DOHH2 (cell line): ENCODE measurements at regions not wholly inside any gene's neighbourhood (a gene's known extent, or its start where the extent isn't known, plus 50 kb on each side); places are given as distances from the start of the nearest gene placed in this dataset.

Source experiments
- H3F3A ChIP-seq: fragments of 200-600 bp; sonication (generic), shearing (Covaris generic); 2 replicates; pipeline ENCODE4 v1.6.0; 2016; ENCODE audit warnings: antibody characterized with exemption, mild to moderate bottlenecking; ENCODE audit not compliant: control insufficient read depth, insufficient read depth
- H3K27ac ChIP-seq: fragments of 200-600 bp; sonication (generic); 2 replicates; pipeline ENCODE4 v1.5.1; 2014; ENCODE audit warnings: low read depth, mild to moderate bottlenecking, low read length, moderate library complexity
- H3K27me3 ChIP-seq: fragments of 200-600 bp; sonication (generic); 2 replicates; pipeline ENCODE4 v1.6.1; 2014; ENCODE audit warnings: mild to moderate bottlenecking, low read length, mixed read lengths; ENCODE audit not compliant: control insufficient read depth
- H3K36me3 ChIP-seq: fragments of 200-600 bp; sonication (generic); 2 replicates; pipeline ENCODE4 v1.6.1; 2014; ENCODE audit warnings: mild to moderate bottlenecking, low read length, moderate library complexity, mixed read lengths; ENCODE audit not compliant: control insufficient read depth
- H3K4me1 ChIP-seq: fragments of 200-600 bp; sonication (generic); 2 replicates; pipeline ENCODE4 v1.6.1; 2014; ENCODE audit warnings: mild to moderate bottlenecking, low read length, mixed read lengths; ENCODE audit not compliant: control insufficient read depth
- H3K4me2 ChIP-seq: fragments of 200-600 bp; sonication (generic); 2 replicates; pipeline ENCODE4 v1.6.0; 2014; ENCODE audit warnings: mild to moderate bottlenecking, low read length, moderate library complexity
- H3K4me3 ChIP-seq: fragments of 200-600 bp; sonication (generic); 2 replicates; pipeline ENCODE4 v1.5.1; 2014; ENCODE audit warnings: mild to moderate bottlenecking, low read length, mixed read lengths
- H3K79me2 ChIP-seq: fragments of 200-600 bp; sonication (generic); 2 replicates; pipeline ENCODE4 v1.6.1; 2014; ENCODE audit warnings: mild to moderate bottlenecking, low read length, mixed read lengths; ENCODE audit not compliant: control insufficient read depth
- H3K9me2 ChIP-seq: fragments of 200-600 bp; sonication (generic); replicated peaks from 2 replicates; pipeline ENCODE4 v1.6.1; 2014; ENCODE audit warnings: mild to moderate bottlenecking, low read length, mixed read lengths; ENCODE audit not compliant: control insufficient read depth
- H3K9me3 ChIP-seq: fragments of 200-600 bp; sonication (generic); 2 replicates; pipeline ENCODE4 v1.6.1; 2014; ENCODE audit warnings: antibody characterized with exemption, low read length, mixed read lengths; ENCODE audit not compliant: control insufficient read depth, insufficient read depth
- H4K20me1 ChIP-seq: fragments of 200-600 bp; sonication (generic); 2 replicates; pipeline ENCODE4 v1.6.0; 2014; ENCODE audit warnings: low read depth, mild to moderate bottlenecking, antibody characterized with exemption, low read length, moderate library complexity; ENCODE audit not compliant: control insufficient read depth, insufficient read depth
- EZH2phosphoT487 ChIP-seq: fragments of 200-600 bp; sonication (generic); IDR thresholded peaks from 2 replicates; pipeline ENCODE4 v1.6.1; 2017; ENCODE audit warnings: borderline replicate concordance, mild to moderate bottlenecking, antibody characterized with exemption, low read length, moderate library complexity, mixed read lengths
- TF ChIP-seq, protein P1 (sequence below): fragments of 200-600 bp; sonication (generic); IDR thresholded peaks from one replicate; pipeline ENCODE4 v1.5.1; 2014; ENCODE audit warnings: antibody characterized with exemption, mild to moderate bottlenecking, low read depth, low read length; ENCODE audit not compliant: poor library complexity, severe bottlenecking

DNA sequence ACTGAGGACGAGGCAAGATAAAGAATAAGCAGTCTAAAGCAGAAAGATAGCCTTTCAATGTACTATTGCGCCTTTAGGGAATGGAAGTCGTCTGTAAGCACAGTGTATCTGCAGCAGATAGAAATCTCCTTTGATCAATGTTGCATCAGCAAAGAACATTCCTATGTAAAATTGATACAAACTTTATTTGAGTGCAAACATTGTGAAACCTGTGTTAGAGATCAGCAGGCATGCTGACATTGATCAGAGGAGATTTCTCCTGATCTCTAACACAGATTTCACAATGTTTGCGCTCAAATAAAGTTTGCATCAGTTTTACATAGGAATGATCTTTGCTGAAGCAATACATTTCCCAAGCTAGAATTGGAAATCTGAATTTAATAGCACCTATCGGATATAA, 1446.8 kb downstream of the MRPL39 start:
- no peaks in the 10 kb centered on the region for H3F3A ChIP-seq
- no peaks in the 10 kb centered on the region for H3K27me3 ChIP-seq
- TF ChIP-seq EZH2phosphoT487: no peak
- TF ChIP-seq, protein P1, sequence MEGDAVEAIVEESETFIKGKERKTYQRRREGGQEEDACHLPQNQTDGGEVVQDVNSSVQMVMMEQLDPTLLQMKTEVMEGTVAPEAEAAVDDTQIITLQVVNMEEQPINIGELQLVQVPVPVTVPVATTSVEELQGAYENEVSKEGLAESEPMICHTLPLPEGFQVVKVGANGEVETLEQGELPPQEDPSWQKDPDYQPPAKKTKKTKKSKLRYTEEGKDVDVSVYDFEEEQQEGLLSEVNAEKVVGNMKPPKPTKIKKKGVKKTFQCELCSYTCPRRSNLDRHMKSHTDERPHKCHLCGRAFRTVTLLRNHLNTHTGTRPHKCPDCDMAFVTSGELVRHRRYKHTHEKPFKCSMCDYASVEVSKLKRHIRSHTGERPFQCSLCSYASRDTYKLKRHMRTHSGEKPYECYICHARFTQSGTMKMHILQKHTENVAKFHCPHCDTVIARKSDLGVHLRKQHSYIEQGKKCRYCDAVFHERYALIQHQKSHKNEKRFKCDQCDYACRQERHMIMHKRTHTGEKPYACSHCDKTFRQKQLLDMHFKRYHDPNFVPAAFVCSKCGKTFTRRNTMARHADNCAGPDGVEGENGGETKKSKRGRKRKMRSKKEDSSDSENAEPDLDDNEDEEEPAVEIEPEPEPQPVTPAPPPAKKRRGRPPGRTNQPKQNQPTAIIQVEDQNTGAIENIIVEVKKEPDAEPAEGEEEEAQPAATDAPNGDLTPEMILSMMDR: no peak

DNA sequence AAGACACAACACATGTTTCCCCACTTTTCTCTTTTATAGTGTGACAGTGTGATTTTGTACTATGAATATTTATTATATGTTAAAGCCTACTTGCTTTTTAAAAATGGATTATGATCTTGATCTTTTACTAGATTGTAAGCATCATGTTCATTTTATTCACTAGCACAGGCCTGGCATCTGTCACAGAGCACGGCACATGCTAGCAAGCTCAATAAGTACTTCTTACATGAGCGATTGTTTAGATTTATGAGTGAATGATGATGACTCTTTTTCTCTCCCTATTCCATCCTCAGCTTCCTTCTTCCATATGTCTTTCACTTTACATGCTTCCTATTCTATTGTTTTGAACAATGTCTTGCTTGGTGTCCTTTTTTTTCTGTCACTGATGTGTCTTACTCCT, 1454.1 kb downstream of the MRPL39 start:
- H3K4me1 ChIP-seq: no peaks in the 10 kb centered on the region
- H3K79me2 ChIP-seq: no peaks in the 10 kb centered on the region
- no peaks in the 10 kb centered on the region for H3K9me2 ChIP-seq
- no peaks in the 10 kb centered on the region for H3K27me3 ChIP-seq
- no peak overlapping the region for H3K4me2 ChIP-seq
- H3K36me3 ChIP-seq: no peaks in the 10 kb centered on the region
- H3K27ac ChIP-seq: no peak overlapping the region
- H3K4me3 ChIP-seq: no peak overlapping the region
- no peaks in the 10 kb centered on the region for H3K9me3 ChIP-seq
- no peak for TF ChIP-seq EZH2phosphoT487
- TF ChIP-seq, protein P1: no peak
- no peaks in the 10 kb centered on the region for H4K20me1 ChIP-seq
- H3F3A ChIP-seq: no peaks in the 10 kb centered on the region

More for the DNA sequence above, 1446.8 kb downstream of the MRPL39 start:
- no peaks in the 10 kb centered on the region for H3K4me1 ChIP-seq
- H3K79me2 ChIP-seq: no peaks in the 10 kb centered on the region
- no peak overlapping the region for H3K4me3 ChIP-seq
- H3K36me3 ChIP-seq: no peaks in the 10 kb centered on the region
- H3K9me2 ChIP-seq: no peaks in the 10 kb centered on the region
- no peak overlapping the region for H3K4me2 ChIP-seq
- no peak overlapping the region for H3K27ac ChIP-seq
- H3K9me3 ChIP-seq: no peaks in the 10 kb centered on the region; the same call in 1 of the 2 replicates
- H4K20me1 ChIP-seq: no peaks in the 10 kb centered on the region

DNA sequence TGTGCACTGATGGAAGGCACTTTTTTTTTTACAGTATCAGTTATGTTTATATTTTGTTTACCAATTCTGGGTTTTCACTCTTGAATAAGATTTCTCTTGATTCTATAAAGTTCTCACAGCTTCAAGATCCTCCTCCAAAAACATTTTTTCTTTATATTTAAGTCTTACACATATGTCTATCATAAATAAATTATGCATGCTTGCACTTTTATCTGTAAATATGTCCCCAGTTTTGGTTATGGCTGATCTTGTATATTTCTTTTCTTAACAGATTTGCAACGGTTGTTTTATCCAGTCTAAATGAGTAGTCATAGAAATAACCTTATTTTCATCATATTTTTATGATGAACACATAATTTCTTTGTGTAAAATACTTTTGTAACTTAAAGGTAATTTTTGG, 1456.5 kb downstream of the MRPL39 start:
- Histone ChIP-seq H3K9me2 (no peaks in the 10 kb centered on the region), H4K20me1 (no peaks in the 10 kb centered on the region), H3K4me2 (no peak overlapping the region), H3K4me3 (no peak overlapping the region), H3F3A (no peaks in the 10 kb centered on the region), H3K79me2 (no peaks in the 10 kb centered on the region), H3K36me3 (no peaks in the 10 kb centered on the region), H3K27ac (no peak overlapping the region), H3K4me1 (no peaks in the 10 kb centered on the region), H3K27me3 (no peaks in the 10 kb centered on the region), H3K9me3 (no peaks in the 10 kb centered on the region)
- TF ChIP-seq EZH2phosphoT487: no peak
- TF ChIP-seq, protein P1: no peak

DNA sequence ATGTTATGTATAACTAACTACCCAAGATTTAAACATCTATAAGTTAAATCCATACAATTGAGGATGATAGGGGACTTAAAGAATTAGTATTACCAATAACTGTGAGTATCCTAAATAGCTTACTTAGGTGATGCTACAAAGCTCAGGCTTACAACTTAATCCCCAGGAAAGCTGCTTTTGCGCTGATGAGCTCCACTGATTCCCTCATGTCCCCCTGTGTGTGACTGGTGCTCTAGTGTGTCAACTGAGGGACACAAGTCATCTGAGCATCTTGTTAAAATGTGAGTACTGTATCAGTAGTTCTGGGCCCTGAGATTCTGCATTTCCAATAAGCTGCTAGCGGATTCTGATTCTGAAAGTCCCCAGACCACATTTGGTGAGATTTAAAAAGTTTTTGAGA, 1458.8 kb downstream of the MRPL39 start:
- H3K27me3 ChIP-seq: no peaks in the 10 kb centered on the region
- H3K4me1 ChIP-seq: no peaks in the 10 kb centered on the region
- no peaks in the 10 kb centered on the region for H3K9me2 ChIP-seq
- no peak overlapping the region for H3K27ac ChIP-seq
- no peak for TF ChIP-seq EZH2phosphoT487
- TF ChIP-seq, protein P1: no peak
- no peaks in the 10 kb centered on the region for H4K20me1 ChIP-seq
- H3K79me2 ChIP-seq: no peaks in the 10 kb centered on the region
- no peak overlapping the region for H3K4me2 ChIP-seq
- H3K9me3 ChIP-seq: no peaks in the 10 kb centered on the region
- no peaks in the 10 kb centered on the region for H3F3A ChIP-seq
- no peak overlapping the region for H3K4me3 ChIP-seq
- no peaks in the 10 kb centered on the region for H3K36me3 ChIP-seq
